PC-3 (cell line): ENCODE measurements at regions not wholly inside any gene's neighbourhood (a gene's known extent, or its start where the extent isn't known, plus 50 kb on each side); places are given as distances from the start of the nearest gene placed in this dataset.
A peak's percentile ranks its signal among the peaks of the same experiment; 100 is the strongest.

Source experiments
- ATAC-seq: fragments of 200-7000 bp; cut with Tn5 transposase; 2 replicates; pipeline ENCODE4 v1.9.1; 2020; ENCODE audit warnings: mild to moderate bottlenecking, moderate library complexity
- BruUV-seq: library from RNA; stranded (reverse); fragments of 400-500 nt; replicated peaks from 2 replicates; lab custom pipeline; 2021; lab: Mats Ljungman, UMichigan
- CTCF ChIA-PET: fragments of 300-600 bp; sonication (Branson Sonifier 250); formaldehyde crosslinking; loops from one replicate; lab custom pipeline; 2022; ENCODE audit warnings: antibody characterized with exemption; lab: Charles Lee
- POLR2A ChIA-PET: fragments of 300-600 bp; sonication (Branson Sonifier 250); formaldehyde crosslinking; loops from one replicate; lab custom pipeline; 2022; ENCODE audit warnings: antibody characterized with exemption; ENCODE audit not compliant: unreplicated experiment; lab: Charles Lee
- DNase-seq: peaks from one replicate; pipeline ENCODE4 v3.0.0-alpha.2; 2015
- H2AFZ ChIP-seq: fragments of 300-600 bp; sonication (generic); 2 replicates; pipeline ENCODE4 v1.6.0; 2016; ENCODE audit warnings: antibody characterized with exemption, low read length
- H3F3A ChIP-seq: fragments of 300-600 bp; sonication (generic); one replicate; pipeline ENCODE4 v1.6.0; 2017; ENCODE audit warnings: antibody characterized with exemption, low read length, control low read depth, mild to moderate bottlenecking; ENCODE audit not compliant: unreplicated experiment
- H3K27ac ChIP-seq: fragments of 300-600 bp; sonication (generic); 2 replicates; pipeline ENCODE4 v1.5.1; 2016; ENCODE audit warnings: mild to moderate bottlenecking, low read length
- H3K27me3 ChIP-seq: fragments of 300-600 bp; sonication (generic); 2 replicates; pipeline ENCODE4 v1.6.1; 2016; ENCODE audit warnings: low read length, mixed read lengths
- H3K36me3 ChIP-seq: fragments of 300-600 bp; sonication (generic); 2 replicates; pipeline ENCODE4 v1.6.1; 2016; ENCODE audit warnings: low read depth, mixed run types, low read length, mixed read lengths
- H3K4me1 ChIP-seq: fragments of 300-600 bp; sonication (generic); 2 replicates; pipeline ENCODE4 v1.5.1; 2016; ENCODE audit warnings: low read length; ENCODE audit not compliant: insufficient read depth
- H3K4me2 ChIP-seq: fragments of 300-600 bp; sonication (generic); 2 replicates; pipeline ENCODE4 v1.6.0; 2016; ENCODE audit warnings: low read length
- H3K4me3 ChIP-seq: fragments of 300-600 bp; sonication (generic); 2 replicates; pipeline ENCODE4 v1.5.1; 2016; ENCODE audit warnings: mild to moderate bottlenecking, low read length, mixed read lengths
- H3K79me2 ChIP-seq: fragments of 300-600 bp; sonication (generic); 2 replicates; pipeline ENCODE4 v1.6.1; 2017; ENCODE audit warnings: low read length, mixed read lengths
- H3K9ac ChIP-seq: fragments of 300-600 bp; sonication (generic); 2 replicates; pipeline ENCODE4 v1.6.0; 2016; ENCODE audit warnings: mild to moderate bottlenecking, low read length
- H3K9me2 ChIP-seq: fragments of 300-600 bp; sonication (generic); replicated peaks from 2 replicates; pipeline ENCODE4 v1.6.1; 2016; ENCODE audit warnings: mixed run types, low read length, mixed read lengths
- H3K9me3 ChIP-seq: fragments of 300-600 bp; sonication (generic); 2 replicates; pipeline ENCODE4 v1.6.1; 2016; ENCODE audit warnings: low read length, mixed read lengths
- H4K20me1 ChIP-seq: fragments of 300-600 bp; sonication (generic); 2 replicates; pipeline ENCODE4 v1.6.1; 2016; ENCODE audit warnings: low read length, mixed read lengths
- EZH2 ChIP-seq: fragments of 300-600 bp; sonication (generic); IDR thresholded peaks from one replicate; pipeline ENCODE4 v1.6.1; 2017; ENCODE audit warnings: antibody characterized with exemption, mild to moderate bottlenecking, low read length; ENCODE audit not compliant: unreplicated experiment
- EZH2phosphoT487 ChIP-seq: fragments of 300-600 bp; sonication (generic); IDR thresholded peaks from 2 replicates; pipeline ENCODE4 v1.6.1; 2018; ENCODE audit warnings: mild to moderate bottlenecking, antibody characterized with exemption, low read length, borderline replicate concordance
- intact Hi-C: fragments of 100-400 bp; cut with micrococcal nuclease; formaldehyde crosslinking; loops from 2 replicates; pipeline ENCODE4 v1.9.0; 2023
- TF ChIP-seq, protein P1 (sequence below): fragments of 300-600 bp; sonication (generic); conservative IDR thresholded peaks from 2 replicates; pipeline ENCODE4 v1.5.1; 2017; ENCODE audit warnings: antibody characterized with exemption, low read depth, mild to moderate bottlenecking, low read length

DNA sequence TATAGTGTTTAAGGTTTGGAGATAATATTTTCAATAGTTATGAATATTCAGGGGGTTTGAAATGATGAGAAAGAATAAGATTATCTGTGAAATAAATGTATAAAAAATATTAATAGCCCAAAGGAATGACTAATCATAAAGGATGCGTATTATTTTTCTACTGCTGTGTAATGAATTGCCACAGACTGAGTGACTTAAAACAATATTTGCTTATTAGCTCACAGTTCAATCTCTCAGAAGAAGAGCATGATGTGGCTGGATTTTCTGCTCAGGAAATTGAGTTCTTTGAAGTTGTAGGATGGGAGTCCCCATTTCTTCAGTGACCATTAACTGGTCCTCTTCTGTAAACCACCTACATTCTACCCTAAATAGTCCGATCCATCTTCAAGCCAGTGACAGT, 1680.8 kb upstream of the AGA start:
- Histone ChIP-seq H3K9me2 (no peaks in the 10 kb centered on the region), H3K79me2 (no peaks in the 10 kb centered on the region), H4K20me1 (no peaks in the 10 kb centered on the region), H3K9me3 (no peaks in the 10 kb centered on the region), H3K36me3 (no peaks in the 10 kb centered on the region), H3K4me1 (no peaks in the 10 kb centered on the region), H2AFZ (no peak overlapping the region), H3K27ac (peak overlapping the region; percentile 67), H3K27me3 (no peaks in the 10 kb centered on the region), H3K9ac (0 out of 2 replicates have a peak overlapping the region, but pooled peaks have one; percentile 27), H3K4me2 (0 out of 2 replicates have a peak overlapping the region, but pooled peaks have one; percentile 26), H3K4me3 (no peak overlapping the region), H3F3A (no peaks in the 10 kb centered on the region)
- intact Hi-C loops = no loop called here
- ChIA-PET POLR2A (no interaction called here), CTCF (no interaction called here)
- peak; percentile 56 for ATAC-seq
- no TSS peak for BruUV-seq
- TF ChIP-seq EZH2phosphoT487 = no peak
- no peak for TF ChIP-seq EZH2
- TF ChIP-seq, protein P1, sequence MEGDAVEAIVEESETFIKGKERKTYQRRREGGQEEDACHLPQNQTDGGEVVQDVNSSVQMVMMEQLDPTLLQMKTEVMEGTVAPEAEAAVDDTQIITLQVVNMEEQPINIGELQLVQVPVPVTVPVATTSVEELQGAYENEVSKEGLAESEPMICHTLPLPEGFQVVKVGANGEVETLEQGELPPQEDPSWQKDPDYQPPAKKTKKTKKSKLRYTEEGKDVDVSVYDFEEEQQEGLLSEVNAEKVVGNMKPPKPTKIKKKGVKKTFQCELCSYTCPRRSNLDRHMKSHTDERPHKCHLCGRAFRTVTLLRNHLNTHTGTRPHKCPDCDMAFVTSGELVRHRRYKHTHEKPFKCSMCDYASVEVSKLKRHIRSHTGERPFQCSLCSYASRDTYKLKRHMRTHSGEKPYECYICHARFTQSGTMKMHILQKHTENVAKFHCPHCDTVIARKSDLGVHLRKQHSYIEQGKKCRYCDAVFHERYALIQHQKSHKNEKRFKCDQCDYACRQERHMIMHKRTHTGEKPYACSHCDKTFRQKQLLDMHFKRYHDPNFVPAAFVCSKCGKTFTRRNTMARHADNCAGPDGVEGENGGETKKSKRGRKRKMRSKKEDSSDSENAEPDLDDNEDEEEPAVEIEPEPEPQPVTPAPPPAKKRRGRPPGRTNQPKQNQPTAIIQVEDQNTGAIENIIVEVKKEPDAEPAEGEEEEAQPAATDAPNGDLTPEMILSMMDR = no peak
- DNase-seq = peak; percentile 22

DNA sequence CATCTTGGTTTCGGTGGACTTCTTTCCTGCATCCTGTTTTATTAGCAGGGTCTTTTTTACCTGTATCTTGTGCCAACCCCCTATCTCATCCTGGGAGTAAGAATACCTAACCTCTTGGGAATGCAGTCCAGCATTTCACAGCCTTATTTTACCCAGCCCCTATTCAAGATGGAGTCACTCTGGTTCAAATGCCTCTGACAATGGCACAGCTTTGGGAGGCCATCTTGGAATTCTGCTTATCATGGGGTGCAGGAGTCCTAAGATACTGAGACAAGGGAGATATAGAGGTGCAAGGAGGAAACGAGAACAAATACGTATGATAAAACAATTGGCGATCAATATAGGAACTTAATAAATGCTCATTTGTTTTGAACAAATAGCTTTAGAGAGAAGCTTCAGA, 1682.2 kb upstream of the AGA start:
- Histone ChIP-seq H3K4me1 (no peaks in the 10 kb centered on the region), H2AFZ (no peak overlapping the region), H3K36me3 (no peaks in the 10 kb centered on the region), H3K9me3 (no peaks in the 10 kb centered on the region), H3K9ac (no peak overlapping the region), H3K79me2 (no peaks in the 10 kb centered on the region), H3K4me3 (no peak overlapping the region), H3F3A (no peaks in the 10 kb centered on the region), H4K20me1 (no peaks in the 10 kb centered on the region), H3K27ac (no peak overlapping the region), H3K9me2 (no peaks in the 10 kb centered on the region), H3K27me3 (no peaks in the 10 kb centered on the region), H3K4me2 (no peak overlapping the region)
- no TSS peak for BruUV-seq
- no peak for ATAC-seq
- TF ChIP-seq EZH2 = no peak
- TF ChIP-seq, protein P1 = no peak
- TF ChIP-seq EZH2phosphoT487 = no peak
- intact Hi-C loops = no loop called here
- ChIA-PET CTCF (no interaction called here), POLR2A (no interaction called here)
- no peak for DNase-seq

DNA sequence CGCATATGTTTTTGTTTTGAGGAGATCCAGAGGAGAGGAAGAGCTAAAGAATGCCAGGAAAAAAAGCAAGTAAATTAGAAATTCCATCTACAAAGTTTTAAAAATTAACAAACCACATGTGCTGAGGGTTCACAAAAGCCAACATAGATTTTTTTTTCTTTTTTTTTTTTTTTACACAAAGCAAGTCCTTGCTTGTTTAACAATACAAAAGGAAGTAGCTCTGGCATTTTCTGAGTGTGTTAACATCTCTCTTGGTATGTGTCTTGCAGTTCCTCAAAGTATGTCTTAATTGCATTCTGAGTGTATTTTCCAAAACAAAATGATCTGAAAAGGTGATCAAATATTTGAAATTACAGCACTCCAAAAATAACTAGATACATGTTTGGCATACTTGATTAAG, 1682.7 kb upstream of the AGA start:
- H3F3A ChIP-seq = no peaks in the 10 kb centered on the region
- ChIA-PET POLR2A (no interaction called here), CTCF (no interaction called here)
- H3K9me2 ChIP-seq = no peaks in the 10 kb centered on the region
- H3K79me2 ChIP-seq = no peaks in the 10 kb centered on the region
- TF ChIP-seq EZH2phosphoT487 (no peak), EZH2 (no peak)
- TF ChIP-seq, protein P1 = no peak
- H4K20me1 ChIP-seq = no peaks in the 10 kb centered on the region
- no peaks in the 10 kb centered on the region for H3K9me3 ChIP-seq
- H3K4me1 ChIP-seq = no peaks in the 10 kb centered on the region
- H3K27ac ChIP-seq = no peak overlapping the region
- DNase-seq (no peak), ATAC-seq (no peak)
- no peaks in the 10 kb centered on the region for H3K27me3 ChIP-seq
- H2AFZ ChIP-seq = no peak overlapping the region
- no peak overlapping the region for H3K4me3 ChIP-seq
- H3K4me2 ChIP-seq = no peak overlapping the region
- BruUV-seq = no TSS peak
- no peak overlapping the region for H3K9ac ChIP-seq
- intact Hi-C loops = no loop called here
- H3K36me3 ChIP-seq = no peaks in the 10 kb centered on the region
